ENCODE measurements at regions not wholly inside any gene's neighbourhood (a gene's known extent, or its start where the extent isn't known, plus 50 kb on each side); places are given as distances from the start of the nearest gene placed in this dataset.

DNA sequence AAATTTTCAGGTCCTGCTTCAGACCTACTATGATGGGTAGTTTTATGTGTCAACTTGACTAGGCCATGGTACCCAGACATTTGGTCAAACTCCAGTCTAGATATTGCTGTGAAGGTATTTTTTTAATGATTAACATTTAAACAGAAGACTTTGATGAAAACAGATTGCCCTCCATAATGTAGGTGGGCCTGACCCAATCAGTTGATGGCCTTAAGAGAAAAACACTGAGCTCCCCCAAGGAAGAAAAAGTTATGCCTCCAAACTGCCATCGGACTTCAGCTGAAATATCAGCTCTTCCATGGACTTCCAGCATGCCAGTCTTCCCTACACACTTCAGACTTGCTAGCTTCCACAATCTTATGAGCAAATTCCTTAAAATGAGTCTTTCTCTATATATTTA is 67.3 kb upstream of the TYRP1 start:
- no peak overlapping the region for H3K4me3 ChIP-seq (replicated peaks; ENCODE audit: low read depth, low read length)
- DNase-seq (ENCODE audit: extremely low read depth, low read depth): no peak
- TF ChIP-seq, protein P1, sequence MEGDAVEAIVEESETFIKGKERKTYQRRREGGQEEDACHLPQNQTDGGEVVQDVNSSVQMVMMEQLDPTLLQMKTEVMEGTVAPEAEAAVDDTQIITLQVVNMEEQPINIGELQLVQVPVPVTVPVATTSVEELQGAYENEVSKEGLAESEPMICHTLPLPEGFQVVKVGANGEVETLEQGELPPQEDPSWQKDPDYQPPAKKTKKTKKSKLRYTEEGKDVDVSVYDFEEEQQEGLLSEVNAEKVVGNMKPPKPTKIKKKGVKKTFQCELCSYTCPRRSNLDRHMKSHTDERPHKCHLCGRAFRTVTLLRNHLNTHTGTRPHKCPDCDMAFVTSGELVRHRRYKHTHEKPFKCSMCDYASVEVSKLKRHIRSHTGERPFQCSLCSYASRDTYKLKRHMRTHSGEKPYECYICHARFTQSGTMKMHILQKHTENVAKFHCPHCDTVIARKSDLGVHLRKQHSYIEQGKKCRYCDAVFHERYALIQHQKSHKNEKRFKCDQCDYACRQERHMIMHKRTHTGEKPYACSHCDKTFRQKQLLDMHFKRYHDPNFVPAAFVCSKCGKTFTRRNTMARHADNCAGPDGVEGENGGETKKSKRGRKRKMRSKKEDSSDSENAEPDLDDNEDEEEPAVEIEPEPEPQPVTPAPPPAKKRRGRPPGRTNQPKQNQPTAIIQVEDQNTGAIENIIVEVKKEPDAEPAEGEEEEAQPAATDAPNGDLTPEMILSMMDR (IDR thresholded peaks at IDR 0.05; ENCODE audit: low read depth, low read length, missing control alignments): no peak

DNA sequence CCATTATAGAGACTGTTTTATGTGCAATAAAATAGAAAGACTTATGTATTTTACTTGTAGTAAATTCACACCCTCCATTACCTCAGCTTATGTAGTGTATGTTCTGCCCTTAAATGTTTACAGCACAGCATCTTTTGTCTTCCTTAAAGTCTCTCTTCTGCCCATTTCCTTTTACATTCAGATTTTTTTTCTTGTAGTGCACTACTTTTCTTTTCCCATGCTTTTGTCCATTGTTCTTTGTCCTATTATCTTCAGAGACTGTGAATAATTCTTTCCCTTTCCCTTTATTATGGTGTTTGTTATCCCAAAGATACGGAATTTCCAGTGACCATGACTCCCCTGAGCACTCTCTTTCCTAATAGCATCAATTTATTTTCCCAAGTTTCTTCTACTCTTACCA is 66.1 kb upstream of the TYRP1 start:
- no peak overlapping the region for H3K4me3 ChIP-seq (replicated peaks; ENCODE audit: low read depth, low read length)
- DNase-seq (ENCODE audit: extremely low read depth, low read depth): no peak
- TF ChIP-seq, protein P1 (IDR thresholded peaks at IDR 0.05; ENCODE audit: low read depth, low read length, missing control alignments): no peak

DNA sequence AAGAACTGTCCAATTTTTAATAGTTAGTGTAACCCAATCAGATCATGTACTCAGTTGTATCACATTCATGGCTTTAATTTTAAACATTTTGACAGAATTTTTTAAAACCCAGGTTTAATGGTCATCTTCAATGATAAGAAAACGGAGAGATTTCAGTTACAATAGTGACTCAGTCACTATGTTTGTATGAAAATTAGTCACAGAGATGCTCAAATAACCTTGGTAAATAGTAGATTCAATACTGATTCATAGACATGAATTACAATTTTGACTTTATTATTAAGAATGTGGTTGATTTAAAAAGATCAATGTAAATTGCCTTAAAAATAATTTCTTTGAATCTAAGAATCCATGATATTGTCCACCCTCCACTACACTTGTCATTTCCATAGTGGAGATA is 64.6 kb upstream of the TYRP1 start:
- no peak overlapping the region for H3K4me3 ChIP-seq (replicated peaks; ENCODE audit: low read depth, low read length)
- TF ChIP-seq, protein P1 (IDR thresholded peaks at IDR 0.05; ENCODE audit: low read depth, low read length, missing control alignments): no peak
- no peak for DNase-seq (ENCODE audit: extremely low read depth, low read depth)

DNA sequence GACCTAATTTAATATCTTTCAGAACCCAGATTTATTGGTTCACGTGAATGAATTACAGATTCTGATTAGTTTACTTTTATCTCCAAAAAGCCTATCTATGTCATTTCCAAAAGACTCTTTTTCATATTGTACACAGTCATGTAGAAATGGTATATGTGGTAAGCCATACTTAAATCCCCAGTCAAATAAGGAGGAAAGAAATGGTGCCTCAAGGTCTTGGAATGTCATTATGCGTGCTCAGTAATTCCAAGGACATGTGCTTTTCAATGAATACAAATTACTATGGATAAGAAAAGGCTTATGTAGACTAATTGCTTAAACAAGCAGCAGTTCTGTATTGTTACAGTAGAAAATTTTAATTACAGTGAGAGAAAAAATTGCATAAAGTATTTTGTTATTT is 64.1 kb upstream of the TYRP1 start:
- H3K4me3 ChIP-seq (replicated peaks; ENCODE audit: low read depth, low read length): no peak overlapping the region
- TF ChIP-seq, protein P1 (IDR thresholded peaks at IDR 0.05; ENCODE audit: low read depth, low read length, missing control alignments): no peak
- DNase-seq (ENCODE audit: extremely low read depth, low read depth): no peak

DNA sequence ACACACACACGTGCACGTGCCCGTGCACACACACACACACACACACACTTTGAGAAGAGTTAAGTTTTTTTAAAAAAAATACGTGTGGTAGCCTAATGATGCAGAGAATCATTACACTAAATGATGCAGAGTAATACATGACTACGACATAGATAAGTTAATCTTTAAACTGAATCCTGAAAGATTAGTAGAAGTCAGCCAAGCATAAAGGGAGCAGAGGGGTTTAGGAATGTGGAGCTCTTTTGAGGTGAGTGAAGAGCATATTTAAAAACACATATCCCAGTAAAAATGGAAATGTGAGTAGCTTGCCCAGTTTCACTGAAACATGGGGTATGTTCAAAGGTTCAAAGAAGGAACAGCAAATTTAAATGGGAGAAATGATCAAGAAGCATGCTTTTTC is 61.3 kb upstream of the TYRP1 start:
- no peak for DNase-seq (ENCODE audit: extremely low read depth, low read depth)
- H3K4me3 ChIP-seq (replicated peaks; ENCODE audit: low read depth, low read length): no peak overlapping the region
- TF ChIP-seq, protein P1 (IDR thresholded peaks at IDR 0.05; ENCODE audit: low read depth, low read length, missing control alignments): no peak

DNA sequence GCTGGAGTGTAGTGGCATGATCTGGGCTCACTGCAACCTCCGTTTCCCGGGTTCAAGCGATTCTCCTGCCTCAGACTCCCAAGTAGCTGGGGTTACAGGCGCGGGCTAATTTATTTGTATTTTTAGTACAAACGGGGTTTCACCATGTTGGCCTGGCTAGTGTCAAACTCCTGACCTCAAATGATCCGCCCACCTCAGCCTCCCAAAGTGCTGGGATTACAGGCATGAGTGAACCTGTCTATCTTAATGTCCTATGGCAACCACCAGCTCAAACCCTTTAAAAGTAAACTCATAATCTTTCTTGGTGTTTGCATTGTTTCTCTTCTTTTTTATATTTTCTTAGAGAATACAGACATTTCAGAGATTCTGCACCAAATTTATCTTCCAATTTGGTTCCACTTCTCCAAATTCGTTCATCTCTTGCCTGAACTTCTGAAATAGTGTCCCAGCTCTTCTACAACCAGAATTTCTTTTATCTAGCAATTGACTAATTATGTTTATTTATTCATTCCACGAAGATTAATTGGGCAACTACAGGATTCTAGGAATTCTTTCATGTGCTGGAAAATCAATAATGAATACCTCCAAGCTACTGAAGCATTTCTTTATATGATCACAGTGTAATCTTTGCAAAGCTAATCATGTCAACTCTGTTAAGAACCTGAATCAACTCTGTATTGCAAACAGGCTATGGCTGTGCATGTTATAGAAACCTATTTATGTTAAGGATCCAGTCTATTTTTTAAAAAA is 60.0 kb upstream of the TYRP1 start:
- H3K4me3 ChIP-seq (replicated peaks; ENCODE audit: low read depth, low read length): no peak overlapping the region
- TF ChIP-seq, protein P1 (IDR thresholded peaks at IDR 0.05; ENCODE audit: low read depth, low read length, missing control alignments): no peak
- DNase-seq (ENCODE audit: extremely low read depth, low read depth): no peak

All from HFF-Myc (cell line).